ENCODE measurements at regions not wholly inside any gene's neighbourhood (a gene's known extent, or its start where the extent isn't known, plus 50 kb on each side); places are given as distances from the start of the nearest gene placed in this dataset.
A peak's percentile ranks its signal among the peaks of the same experiment; 100 is the strongest.

DNA sequence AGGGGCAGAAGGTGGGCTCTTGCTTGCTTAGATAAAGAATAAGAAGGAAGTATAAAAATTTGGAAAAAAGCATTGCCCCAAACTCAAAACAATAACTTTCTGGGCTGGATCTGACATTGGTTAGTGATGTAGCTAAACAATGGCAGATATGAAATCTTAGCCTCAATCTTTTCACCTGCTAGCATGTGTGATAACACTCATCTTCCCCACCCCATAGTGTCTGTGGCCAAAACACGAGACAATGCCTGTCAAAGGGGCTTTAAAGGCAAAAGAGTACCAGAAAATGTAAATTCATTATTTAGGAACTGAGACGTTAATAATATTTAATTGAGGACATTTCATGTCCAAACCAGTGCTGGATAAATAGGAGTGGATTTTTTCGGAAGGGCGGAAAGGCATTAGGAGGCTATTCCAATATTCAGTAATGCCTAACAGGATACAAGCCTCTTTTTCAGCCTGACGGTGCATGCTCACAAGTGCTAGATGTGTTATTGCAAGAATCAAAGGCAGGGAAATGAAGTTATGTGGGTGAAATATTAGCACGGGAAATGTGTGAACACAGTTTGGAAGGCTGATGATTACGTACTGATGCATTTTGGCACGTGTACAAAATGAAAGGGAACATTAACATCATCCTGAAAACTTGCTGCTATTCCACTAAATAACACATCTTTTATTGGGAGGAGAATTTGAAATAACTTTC, 395.7 kb downstream of the GALR1 start:
- DNase-seq (ENCODE audit: low read depth), result no peak
- H3K4me3 ChIP-seq (replicated peaks; ENCODE audit: low read depth, low read length), result no peak overlapping the region
- TF ChIP-seq, protein P1, sequence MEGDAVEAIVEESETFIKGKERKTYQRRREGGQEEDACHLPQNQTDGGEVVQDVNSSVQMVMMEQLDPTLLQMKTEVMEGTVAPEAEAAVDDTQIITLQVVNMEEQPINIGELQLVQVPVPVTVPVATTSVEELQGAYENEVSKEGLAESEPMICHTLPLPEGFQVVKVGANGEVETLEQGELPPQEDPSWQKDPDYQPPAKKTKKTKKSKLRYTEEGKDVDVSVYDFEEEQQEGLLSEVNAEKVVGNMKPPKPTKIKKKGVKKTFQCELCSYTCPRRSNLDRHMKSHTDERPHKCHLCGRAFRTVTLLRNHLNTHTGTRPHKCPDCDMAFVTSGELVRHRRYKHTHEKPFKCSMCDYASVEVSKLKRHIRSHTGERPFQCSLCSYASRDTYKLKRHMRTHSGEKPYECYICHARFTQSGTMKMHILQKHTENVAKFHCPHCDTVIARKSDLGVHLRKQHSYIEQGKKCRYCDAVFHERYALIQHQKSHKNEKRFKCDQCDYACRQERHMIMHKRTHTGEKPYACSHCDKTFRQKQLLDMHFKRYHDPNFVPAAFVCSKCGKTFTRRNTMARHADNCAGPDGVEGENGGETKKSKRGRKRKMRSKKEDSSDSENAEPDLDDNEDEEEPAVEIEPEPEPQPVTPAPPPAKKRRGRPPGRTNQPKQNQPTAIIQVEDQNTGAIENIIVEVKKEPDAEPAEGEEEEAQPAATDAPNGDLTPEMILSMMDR (IDR thresholded peaks at IDR 0.05; ENCODE audit: low read length, missing control alignments), result no peak

DNA sequence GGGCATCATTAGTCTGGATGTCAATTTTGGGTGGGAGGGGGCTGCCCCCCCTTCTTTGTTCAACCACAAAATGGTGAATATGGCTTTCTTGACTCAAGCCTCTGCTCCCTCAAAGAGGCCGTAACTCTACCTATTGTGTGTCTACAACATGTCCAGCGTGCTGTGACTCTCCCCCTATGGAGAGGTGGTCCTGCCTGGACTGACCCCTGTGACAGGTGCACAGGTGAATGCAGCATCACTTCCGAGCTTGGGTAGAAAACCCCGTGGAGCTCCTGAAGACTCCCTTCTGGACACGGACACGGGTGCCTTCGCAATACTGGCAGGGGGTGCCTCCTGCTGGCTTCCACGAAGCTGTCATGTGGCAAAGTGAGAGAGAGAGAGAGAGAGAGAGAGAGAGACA, 397.8 kb downstream of the GALR1 start:
- H3K4me3 ChIP-seq (replicated peaks; ENCODE audit: low read depth, low read length), result no peak overlapping the region
- TF ChIP-seq, protein P1 (IDR thresholded peaks at IDR 0.05; ENCODE audit: low read length, missing control alignments), result no peak
- DNase-seq (ENCODE audit: low read depth), result no peak

DNA sequence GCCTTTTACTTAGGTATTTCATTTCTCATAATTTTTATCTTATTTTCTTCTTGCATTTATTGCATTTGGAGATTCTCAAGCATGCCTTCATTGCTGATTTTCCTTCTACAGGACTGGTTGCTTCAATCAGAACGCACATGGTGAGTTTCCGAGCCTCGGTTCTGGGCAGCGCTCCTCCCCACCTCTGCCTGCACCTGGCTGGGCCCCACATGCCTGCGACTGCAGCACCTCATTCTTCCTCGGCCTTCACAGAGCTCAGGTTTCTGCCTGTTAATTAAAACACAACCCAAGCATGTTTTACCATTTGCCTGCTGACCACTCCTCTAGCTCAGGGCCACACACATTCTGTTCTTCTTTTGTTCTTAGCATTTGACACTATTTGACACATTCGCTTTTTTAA, 398.8 kb downstream of the GALR1 start:
- H3K4me3 ChIP-seq (replicated peaks; ENCODE audit: low read depth, low read length), result no peak overlapping the region
- TF ChIP-seq, protein P1 (IDR thresholded peaks at IDR 0.05; ENCODE audit: low read length, missing control alignments), result no peak
- no peak for DNase-seq (ENCODE audit: low read depth)

DNA sequence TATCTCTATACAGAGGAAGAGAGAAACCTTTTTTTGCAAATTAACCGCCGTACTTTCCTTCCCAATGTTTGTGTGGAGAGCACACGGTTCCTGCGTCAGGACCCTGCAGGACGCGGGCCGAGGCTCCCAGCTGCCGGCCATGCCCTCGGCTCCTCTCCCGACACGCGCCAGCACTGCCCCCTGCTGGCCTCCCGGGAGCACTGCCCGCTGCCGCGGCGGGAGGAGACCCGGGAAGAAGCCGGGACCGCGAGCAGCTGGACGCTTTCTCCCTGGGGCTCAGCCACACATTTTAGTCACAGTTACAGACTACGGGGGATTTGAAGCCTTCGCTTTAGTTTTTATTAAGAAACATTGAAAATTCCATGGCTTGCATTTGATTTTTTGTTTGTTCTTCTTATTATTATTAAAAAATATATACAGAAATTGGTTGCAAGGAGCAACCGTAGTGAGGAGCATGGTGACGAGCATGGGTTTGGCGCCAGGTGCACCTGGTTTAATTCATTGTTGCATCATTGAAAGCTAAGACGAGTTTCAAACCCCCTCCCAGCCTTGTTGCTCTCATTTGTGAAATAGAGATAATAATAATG, 401.2 kb downstream of the GALR1 start:
- DNase-seq (ENCODE audit: low read depth), result peak; percentile 30
- no peak overlapping the region for H3K4me3 ChIP-seq (replicated peaks; ENCODE audit: low read depth, low read length)
- TF ChIP-seq, protein P1 (IDR thresholded peaks at IDR 0.05; ENCODE audit: low read length, missing control alignments), result peak; percentile 43

DNA sequence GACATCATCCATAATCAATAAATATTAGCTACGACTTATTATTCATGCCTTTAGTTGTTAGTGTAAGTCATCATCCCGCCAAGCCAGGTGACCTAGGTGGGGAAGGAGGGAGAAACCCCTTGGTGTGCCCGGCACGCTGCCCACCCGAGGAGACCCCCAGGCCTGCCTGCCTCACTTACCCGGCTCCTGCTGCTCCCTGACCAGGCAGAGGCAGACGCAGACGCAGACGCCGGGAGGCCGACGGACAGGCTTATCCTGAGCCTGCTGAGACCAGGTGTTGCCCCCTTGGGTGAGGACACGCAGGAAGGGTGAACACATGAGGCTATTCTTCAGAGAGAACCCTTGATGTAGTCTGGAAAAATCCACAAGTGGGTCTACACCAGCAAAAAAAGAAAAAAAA, 401.8 kb downstream of the GALR1 start:
- TF ChIP-seq, protein P1 (IDR thresholded peaks at IDR 0.05; ENCODE audit: low read length, missing control alignments), result no peak
- DNase-seq (ENCODE audit: low read depth), result no peak
- no peak overlapping the region for H3K4me3 ChIP-seq (replicated peaks; ENCODE audit: low read depth, low read length)

DNA sequence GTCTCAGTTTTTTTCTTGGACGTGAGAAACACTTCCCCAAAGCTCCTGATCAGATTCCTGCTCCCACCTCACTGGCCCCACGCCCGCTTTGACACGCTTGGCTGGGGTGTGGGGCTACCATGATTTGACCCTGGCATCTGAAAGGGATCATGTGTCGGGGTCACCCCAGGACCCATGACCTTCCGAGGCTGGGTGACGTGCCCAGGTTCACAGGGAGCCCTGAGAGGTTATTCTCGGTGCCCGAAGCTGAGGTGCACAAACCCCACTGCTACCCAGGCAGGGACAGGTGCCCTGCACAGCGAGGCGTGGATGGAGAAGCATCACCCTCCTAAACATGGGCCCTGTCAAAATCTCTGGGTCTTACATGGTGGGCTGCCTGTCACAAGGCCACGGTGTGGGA, 404.1 kb downstream of the GALR1 start:
- TF ChIP-seq, protein P1 (IDR thresholded peaks at IDR 0.05; ENCODE audit: low read length, missing control alignments), result no peak
- DNase-seq (ENCODE audit: low read depth), result no peak

DNA sequence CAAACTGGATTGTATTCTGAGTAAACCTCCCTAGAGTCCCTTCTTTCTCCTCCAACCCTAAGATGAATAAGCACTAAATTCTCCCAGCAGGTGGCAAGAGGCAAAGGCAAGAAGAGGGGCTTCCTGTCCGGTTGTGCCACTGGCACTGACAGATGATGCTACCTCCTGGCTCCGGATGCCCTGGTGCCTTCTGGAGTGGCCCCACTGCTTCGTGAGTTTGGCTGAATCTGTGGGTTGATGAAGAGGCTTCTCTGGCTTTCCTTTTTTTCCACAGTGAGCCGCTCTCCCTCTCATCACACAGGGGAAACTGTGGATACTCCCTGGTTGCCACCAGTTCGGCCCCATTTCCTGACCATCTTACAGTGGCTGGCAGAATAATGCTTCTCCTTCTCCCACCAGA, 404.7 kb downstream of the GALR1 start:
- no peak for DNase-seq (ENCODE audit: low read depth)
- no peak overlapping the region for H3K4me3 ChIP-seq (replicated peaks; ENCODE audit: low read depth, low read length)
- TF ChIP-seq, protein P1 (IDR thresholded peaks at IDR 0.05; ENCODE audit: low read length, missing control alignments), result no peak

More for the DNA sequence above, 404.1 kb downstream of the GALR1 start:
- no peak overlapping the region for H3K4me3 ChIP-seq (replicated peaks; ENCODE audit: low read depth, low read length)

All from fibroblast of pulmonary artery (primary cell).